HG03565 (cell line): ENCODE measurements at regions not wholly inside any gene's neighbourhood (a gene's known extent, or its start where the extent isn't known, plus 50 kb on each side); places are given as distances from the start of the nearest gene placed in this dataset.
"Not testable (repeated sequence)": the region's sequence is repeated elsewhere in the genome, so short reads cannot be mapped to it uniquely, and the experiment has no call there.

Source experiments
- ATAC-seq: cut with Tn5 transposase; IDR thresholded peaks from one replicate; pipeline ENCODE4 v1.9.1; 2021; ENCODE audit warnings: mild to moderate bottlenecking, moderate library complexity; ENCODE audit not compliant: unreplicated experiment

- no peak for ATAC-seq
These were observed 458.6 kb upstream of the ATXN8OS start for GRCh38 chr13:69649063-69649392.

GRCh38 chr13:69648340-69649062 lies 459.1 kb upstream of the ATXN8OS start:
- ATAC-seq, result no peak

GRCh38 chr13:69644447-69644846 lies 463.2 kb upstream of the ATXN8OS start:
- no peak for ATAC-seq

- no peak for ATAC-seq
These were observed 465.9 kb upstream of the ATXN8OS start for GRCh38 chr13:69641773-69642172.

- no peak for ATAC-seq
These were observed 474.6 kb upstream of the ATXN8OS start for GRCh38 chr13:69633044-69633443.

GRCh38 chr13:69623973-69624372 lies 483.7 kb upstream of the ATXN8OS start:
- no peak for ATAC-seq

- no peak for ATAC-seq
These were observed 488.0 kb upstream of the ATXN8OS start for GRCh38 chr13:69619651-69620050.

GRCh38 chr13:69618838-69619237 lies 488.8 kb upstream of the ATXN8OS start:
- no peak for ATAC-seq

GRCh38 chr13:69618393-69618792 lies 489.2 kb upstream of the ATXN8OS start:
- no peak for ATAC-seq

- no peak for ATAC-seq
These were observed 490.0 kb upstream of the ATXN8OS start for GRCh38 chr13:69617587-69617986.

- no peak for ATAC-seq
These were observed 491.2 kb upstream of the ATXN8OS start for GRCh38 chr13:69616396-69616795.

GRCh38 chr13:69615055-69615454 lies 492.6 kb upstream of the ATXN8OS start:
- not testable (repeated sequence) for ATAC-seq

- no peak for ATAC-seq
These were observed 502.9 kb upstream of the ATXN8OS start for GRCh38 chr13:69604698-69605097.

- ATAC-seq, result no peak
These were observed 504.3 kb upstream of the ATXN8OS start for GRCh38 chr13:69603144-69603853.

GRCh38 chr13:69601661-69602060 lies 506.0 kb upstream of the ATXN8OS start:
- ATAC-seq, result no peak

- ATAC-seq, result no peak
These were observed 506.8 kb upstream of the ATXN8OS start for GRCh38 chr13:69600811-69601210.

- ATAC-seq, result no peak
These were observed 510.5 kb upstream of the ATXN8OS start for GRCh38 chr13:69597088-69597487.

GRCh38 chr13:69595181-69595580 lies 512.4 kb upstream of the ATXN8OS start:
- no peak for ATAC-seq

GRCh38 chr13:69591437-69591836 lies 516.2 kb upstream of the ATXN8OS start:
- ATAC-seq, result no peak

GRCh38 chr13:69589531-69590235 lies 517.9 kb upstream of the ATXN8OS start:
- no peak for ATAC-seq

- no peak for ATAC-seq
These were observed 522.0 kb upstream of the ATXN8OS start for GRCh38 chr13:69585656-69586055.

- no peak for ATAC-seq
These were observed 527.4 kb upstream of the ATXN8OS start for GRCh38 chr13:69580255-69580654.
